H1 (cell line): ENCODE measurements at regions not wholly inside any gene's neighbourhood (a gene's known extent, or its start where the extent isn't known, plus 50 kb on each side); places are given as distances from the start of the nearest gene placed in this dataset.

Experiments
- CBX5 ChIP-seq: fragments of 300-800, 300-1000 bp; sonication (generic); IDR thresholded peaks from 2 replicates; pipeline ENCODE4 v1.7.1; 2016; ENCODE audit warnings: antibody characterized with exemption, low read length, low read depth
- RXRA ChIP-seq: IDR thresholded peaks from 2 replicates; pipeline ENCODE4 v1.6.1; 2011; ENCODE audit warnings: low read depth, mild to moderate bottlenecking, low read length, moderate library complexity; ENCODE audit not compliant: insufficient read depth
- TF ChIP-seq, protein P1 (sequence below): IDR thresholded peaks from 2 replicates; pipeline ENCODE4 v1.6.1; 2012; ENCODE audit warnings: inconsistent platforms

DNA sequence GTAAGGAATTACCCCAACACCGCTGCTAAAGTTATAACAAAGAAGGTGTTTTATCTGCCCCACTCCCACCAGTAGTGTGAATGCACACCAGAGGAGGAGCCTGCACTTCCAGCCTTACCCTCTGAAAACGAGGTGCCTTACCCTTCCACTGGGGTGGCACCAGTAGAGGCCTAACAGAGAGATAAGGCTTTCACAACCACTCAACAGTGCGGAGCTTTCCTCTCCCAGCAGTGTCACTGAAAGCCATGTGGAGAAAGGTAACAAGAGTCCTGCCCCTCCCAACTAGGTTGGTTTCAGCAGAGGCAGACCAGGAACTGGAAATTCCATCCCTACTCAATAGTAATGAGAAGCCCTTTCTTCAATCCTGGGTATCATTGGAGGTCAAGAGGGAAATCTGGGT, 539.2 kb downstream of the VGLL3 start (continued):
- TF ChIP-seq, protein P1, sequence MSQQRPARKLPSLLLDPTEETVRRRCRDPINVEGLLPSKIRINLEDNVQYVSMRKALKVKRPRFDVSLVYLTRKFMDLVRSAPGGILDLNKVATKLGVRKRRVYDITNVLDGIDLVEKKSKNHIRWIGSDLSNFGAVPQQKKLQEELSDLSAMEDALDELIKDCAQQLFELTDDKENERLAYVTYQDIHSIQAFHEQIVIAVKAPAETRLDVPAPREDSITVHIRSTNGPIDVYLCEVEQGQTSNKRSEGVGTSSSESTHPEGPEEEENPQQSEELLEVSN = no peak
- TF ChIP-seq CBX5 = no peak
- no peak for TF ChIP-seq RXRA
